TTC549 (cell line): ENCODE measurements at regions not wholly inside any gene's neighbourhood (a gene's known extent, or its start where the extent isn't known, plus 50 kb on each side); places are given as distances from the start of the nearest gene placed in this dataset.
"Not testable (repeated sequence)": the region's sequence is repeated elsewhere in the genome, so short reads cannot be mapped to it uniquely, and the experiment has no call there.

Experiments used
- FAIRE-seq: peaks from 2 replicates; lab custom pipeline; 2012; peaks lifted over from hg19 to GRCh38; lab: Jason Lieb, UNC

DNA sequence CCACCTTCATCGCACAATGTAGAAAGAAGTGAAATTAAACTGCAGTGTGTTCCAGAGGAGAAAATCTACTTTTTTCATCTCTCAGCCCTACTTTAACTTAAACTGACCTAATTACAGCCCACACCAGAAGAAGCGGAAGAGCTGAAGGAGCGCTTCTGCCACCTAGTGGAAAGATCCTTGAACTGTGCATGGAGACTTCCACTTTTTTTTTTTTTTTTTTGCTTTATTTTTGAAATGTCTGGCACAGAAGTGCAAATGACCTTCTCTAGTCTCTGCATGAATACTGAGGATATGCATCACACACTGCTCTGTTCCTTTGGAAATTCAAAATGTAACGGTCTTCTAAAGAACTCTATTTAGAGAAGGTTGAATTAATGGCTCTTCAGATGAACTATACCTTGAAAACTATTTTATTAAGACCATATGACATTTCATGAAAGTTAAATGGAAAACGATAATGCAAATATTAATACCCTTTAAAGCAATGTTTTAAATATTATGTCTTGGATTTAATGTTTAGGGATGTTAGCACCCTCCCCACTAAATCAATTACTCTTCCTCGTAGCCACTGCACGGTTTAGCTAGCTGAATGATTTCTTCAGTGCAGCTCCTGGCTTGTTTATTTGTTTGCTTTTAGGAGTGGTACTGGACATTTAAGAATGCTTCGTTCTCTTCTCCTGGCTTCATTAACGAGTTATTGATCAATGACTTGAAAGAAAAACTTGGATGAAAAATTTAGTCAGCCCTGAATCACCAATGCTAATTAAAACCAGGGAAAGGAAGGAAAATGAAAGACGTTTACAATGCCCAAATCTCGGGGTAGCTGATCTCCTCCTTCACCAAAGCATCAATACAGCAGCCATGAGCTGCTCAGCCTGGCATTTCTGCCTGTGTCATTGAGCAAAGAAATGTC, 569.6 kb upstream of the GJE1 start:
- FAIRE-seq = peak; percentile 95

- no peak for FAIRE-seq
Measured at GRCh38 chr6:141562186-141562811, 570.4 kb upstream of the GJE1 start.

DNA sequence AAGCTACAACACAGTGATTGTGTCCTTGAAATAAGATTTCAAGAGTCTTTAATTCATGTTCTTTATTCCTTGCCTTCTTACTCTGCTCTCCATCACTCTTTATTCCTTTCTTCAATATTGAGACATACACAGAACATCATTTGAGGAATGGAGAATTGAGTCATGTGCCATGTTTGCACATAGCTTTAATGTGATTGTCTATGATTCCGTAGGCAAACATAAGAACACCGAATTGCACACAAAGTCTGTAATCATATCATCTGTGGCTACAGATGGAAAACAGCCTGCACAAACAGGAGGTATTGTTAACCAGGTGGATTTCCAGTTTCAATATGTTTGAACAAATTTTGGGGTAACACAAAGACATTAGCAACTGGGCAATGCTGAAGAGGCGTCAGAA, 571.6 kb upstream of the GJE1 start:
- FAIRE-seq = no peak

GRCh38 chr6:141552463-141552862, 580.3 kb upstream of the GJE1 start:
- FAIRE-seq = no peak

DNA sequence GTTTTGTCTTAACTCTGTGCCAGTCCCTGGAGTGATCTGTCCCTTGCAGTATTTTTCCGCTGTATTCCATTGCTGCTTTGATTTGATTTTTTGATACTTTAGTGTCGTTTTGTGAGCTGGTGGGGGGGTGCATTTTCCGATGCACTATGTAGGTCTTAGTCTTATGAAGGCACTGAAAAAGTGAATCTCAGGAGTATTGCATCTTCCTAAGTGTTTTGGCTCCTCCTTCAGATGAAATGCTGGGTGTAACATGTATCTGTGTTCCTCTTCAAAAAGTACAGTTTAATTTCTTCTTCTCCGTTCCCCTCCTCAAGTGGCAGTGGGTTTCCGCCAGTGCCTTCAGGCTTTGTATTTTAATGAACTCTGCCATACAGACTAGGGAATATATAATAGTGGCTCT, 580.7 kb upstream of the GJE1 start:
- FAIRE-seq = no peak

DNA sequence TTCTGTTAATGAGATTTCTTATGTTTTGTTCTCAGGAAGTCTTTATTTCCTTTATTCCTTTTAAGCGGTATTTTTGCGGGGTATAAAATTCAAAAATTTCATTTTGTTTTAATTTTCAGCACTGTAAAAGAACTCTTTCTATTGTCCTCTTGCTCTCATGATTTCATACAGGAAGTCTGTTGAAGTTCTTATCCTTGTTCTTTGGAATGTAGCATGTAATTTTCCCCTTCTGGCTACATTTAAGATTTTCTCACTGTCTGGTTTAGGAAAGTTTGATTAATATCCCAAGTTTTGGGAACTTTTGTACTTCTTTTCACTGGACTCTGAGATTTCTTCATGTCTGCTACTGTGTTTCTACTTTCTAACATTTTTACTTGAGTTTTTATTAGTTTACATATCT, 581.4 kb upstream of the GJE1 start:
- FAIRE-seq = no peak

- peak; percentile 38 for FAIRE-seq
Measured at GRCh38 chr6:141550471-141550870, 582.3 kb upstream of the GJE1 start.

GRCh38 chr6:141548966-141549365, 583.8 kb upstream of the GJE1 start:
- FAIRE-seq = no peak

DNA sequence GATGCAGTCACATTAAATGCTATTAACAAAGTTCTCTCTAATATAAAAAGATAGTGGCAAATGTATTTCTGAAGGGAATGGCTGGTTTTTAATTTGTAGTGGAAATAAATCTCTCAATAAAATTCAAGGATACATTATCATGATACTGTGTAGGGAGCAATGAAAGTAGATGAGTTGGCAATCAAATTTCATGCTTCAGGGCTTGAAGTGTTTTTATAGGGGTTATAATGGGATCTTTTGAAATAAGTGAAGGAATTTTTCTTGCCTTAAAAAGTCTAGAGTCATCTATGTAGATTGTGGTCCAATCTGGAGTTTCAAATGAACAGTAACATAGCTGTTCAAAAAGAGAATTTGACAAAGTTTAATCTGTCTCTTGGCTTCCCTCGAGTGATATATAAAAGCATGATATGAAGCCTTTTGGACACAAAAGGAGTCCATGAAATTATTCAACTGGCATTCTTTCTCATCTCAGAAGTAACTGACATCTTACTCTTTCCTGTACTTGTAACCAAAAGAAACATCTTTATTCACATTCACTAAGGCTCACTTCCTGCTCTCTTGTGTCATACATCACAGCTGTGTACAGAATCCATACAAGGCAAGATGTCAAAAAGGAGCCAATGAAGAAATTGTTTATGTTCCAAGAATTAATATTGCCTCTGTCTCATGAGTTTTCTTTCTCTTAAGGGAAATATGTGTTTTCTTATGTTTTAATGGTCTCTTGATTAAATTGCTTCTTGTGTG, 591.0 kb upstream of the GJE1 start:
- no peak for FAIRE-seq

- FAIRE-seq = no peak
Measured at GRCh38 chr6:141540207-141540606, 592.5 kb upstream of the GJE1 start.

GRCh38 chr6:141539617-141540016, 593.1 kb upstream of the GJE1 start:
- no peak for FAIRE-seq

GRCh38 chr6:141532211-141532610, 600.5 kb upstream of the GJE1 start:
- FAIRE-seq = no peak

DNA sequence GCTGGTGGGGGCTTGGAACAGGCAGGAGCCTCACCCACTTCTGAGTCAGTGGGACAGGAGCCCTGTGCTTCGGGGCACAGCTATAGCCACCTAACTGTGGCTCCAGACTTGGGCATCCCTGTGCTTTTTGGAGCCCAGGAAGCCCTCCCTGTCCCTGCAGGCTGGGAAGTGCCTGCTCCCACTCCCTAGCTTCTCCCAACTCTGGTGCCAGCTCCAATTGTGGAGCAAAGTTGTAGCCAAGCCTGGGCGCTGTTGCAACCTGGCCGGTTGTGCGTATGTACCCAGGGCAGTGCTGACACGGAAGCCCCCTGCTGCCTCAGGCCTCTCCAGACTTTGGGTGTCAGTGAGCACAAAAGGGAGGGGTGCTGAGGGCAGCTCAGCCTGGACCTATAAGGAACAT, 601.7 kb upstream of the GJE1 start:
- no peak for FAIRE-seq

DNA sequence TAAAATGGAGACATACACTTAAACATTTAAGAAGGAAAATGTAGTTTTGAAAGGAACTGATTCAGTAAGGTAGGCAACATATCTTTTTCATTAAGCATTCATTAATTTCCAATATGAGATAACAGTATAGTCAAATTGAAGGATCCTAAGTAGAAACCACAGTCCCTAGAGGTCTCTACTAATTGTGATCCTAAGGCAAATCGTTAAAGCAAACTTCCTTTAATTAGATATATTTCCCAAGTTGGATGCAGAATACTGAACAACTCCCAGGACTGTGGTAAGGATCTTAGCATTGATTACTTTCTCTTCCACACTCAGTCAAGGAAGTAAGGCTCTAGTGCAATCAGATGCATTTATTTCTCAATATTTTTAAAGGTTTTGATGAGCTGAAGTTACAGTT, 604.1 kb upstream of the GJE1 start:
- no peak for FAIRE-seq

DNA sequence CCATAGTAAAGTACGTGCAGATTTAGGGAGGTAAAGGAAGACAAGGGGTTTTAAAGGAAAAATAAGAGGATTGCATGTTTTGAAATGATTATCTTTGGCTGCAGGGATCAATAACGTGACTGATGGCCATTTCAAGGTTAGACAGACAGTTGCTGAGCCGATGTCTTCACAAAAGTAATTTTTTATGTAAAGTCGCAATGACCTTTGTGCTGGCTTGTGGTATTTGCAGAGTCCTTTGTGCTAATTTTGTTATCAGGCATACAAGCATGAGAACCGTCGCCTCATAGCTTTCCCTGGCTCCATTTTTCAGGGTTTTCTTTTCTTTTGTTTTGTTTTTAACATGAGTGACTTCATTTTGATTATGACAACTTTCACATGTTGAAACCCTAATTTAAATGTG, 605.7 kb upstream of the GJE1 start:
- FAIRE-seq = no peak

GRCh38 chr6:141521440-141521839, 611.3 kb upstream of the GJE1 start:
- no peak for FAIRE-seq

DNA sequence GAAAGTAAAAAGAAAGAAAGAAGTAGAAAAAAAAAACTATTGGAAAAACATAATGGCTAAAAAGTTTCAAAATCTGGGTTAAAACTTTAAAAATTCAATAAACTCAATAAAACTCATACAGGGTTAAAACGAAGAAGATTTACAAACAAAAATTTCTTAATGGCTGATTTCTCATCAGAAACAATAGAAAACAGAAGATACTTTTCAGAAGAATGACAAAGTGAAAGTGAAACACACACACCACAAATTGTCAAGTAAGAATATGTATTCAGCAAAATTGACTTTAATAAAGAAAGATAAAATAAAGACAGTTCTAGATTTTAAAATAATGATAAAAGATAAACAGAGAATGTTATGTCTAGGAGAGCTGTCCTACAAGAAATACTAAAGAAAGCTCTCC, 618.9 kb upstream of the GJE1 start:
- FAIRE-seq = no peak

- no peak for FAIRE-seq
Measured at GRCh38 chr6:141510803-141511202, 621.9 kb upstream of the GJE1 start.

DNA sequence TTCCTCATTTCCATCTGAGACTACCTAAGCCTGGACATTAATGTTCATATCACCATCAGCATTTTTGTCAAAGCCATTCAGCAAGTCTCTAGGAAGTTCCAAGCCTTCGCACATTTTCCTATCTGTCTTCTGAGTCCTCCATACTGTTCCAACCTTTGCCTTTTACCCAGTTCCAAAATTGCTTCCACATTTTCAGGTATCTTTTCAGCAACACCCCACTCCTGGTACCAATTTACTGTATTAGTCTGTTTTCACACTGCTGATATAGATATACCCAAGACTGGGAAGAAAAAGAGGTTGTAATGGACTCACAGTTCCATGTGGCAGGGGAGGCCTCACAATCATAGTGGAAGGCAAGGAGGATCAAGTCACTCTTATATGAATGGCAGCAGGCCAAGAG, 626.7 kb upstream of the GJE1 start:
- not testable (repeated sequence) for FAIRE-seq

DNA sequence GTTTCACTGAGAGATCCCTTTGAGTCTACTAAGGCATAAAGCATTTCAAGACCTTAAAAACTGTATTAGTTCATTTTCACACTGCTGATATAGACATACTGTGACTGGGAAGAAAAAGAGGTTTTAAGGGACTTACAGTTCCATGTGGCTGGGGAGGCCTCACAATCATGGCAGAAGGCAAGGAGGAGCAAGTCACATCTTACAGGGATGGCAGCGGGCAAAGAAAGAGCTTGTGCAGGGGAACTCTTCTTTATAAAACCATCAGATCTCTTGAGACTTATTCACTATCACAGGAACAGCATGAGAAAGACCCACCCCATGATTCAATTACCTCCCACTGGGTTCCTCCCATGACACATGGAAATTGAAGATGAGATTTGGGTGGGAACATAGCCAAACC, 628.4 kb upstream of the GJE1 start:
- not testable (repeated sequence) for FAIRE-seq

DNA sequence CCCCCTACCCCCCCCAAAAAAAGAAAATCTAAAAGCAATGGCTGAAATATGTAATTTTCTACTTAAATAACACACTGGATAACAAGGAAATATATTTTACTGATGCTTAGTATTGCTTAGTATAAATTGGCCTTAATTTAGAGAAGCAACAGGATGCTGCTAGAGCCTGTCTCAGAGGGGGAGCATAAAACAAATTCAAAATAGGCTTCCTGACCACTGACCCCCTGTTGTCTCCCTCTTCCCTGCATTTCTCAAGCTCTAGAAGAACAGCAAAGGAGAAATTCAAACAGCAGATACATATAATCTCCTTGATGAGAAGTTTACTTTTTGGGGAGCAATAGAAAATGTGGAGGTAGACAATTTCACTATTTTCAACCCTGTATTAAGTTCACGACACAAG, 631.1 kb upstream of the GJE1 start:
- no peak for FAIRE-seq

- FAIRE-seq = no peak
Measured at GRCh38 chr6:141498977-141499376, 633.7 kb upstream of the GJE1 start.
